Activated T-cell treated with anti-CD3 and anti-CD28 coated beads, Interleukin-2, amount 50 U/mL, for 24 hours (primary cell): ENCODE measurements at regions not wholly inside any gene's neighbourhood (a gene's known extent, or its start where the extent isn't known, plus 50 kb on each side); places are given as distances from the start of the nearest gene placed in this dataset.

Source experiments
- DNase-seq: peaks from one replicate; pipeline ENCODE4 v3.0.0-alpha.2; 2020
- H3K27ac Mint-ChIP-seq: 2 replicates; pipeline ENCODE4 v1.8.0; 2020; ENCODE audit warnings: mild to moderate bottlenecking, mixed read lengths
- H3K27me3 Mint-ChIP-seq: 2 replicates; pipeline ENCODE4 v1.8.0; 2020; ENCODE audit warnings: mixed read lengths
- H3K36me3 Mint-ChIP-seq: 2 replicates; pipeline ENCODE4 v1.8.0; 2020; ENCODE audit warnings: low read depth, mixed read lengths
- H3K4me1 Mint-ChIP-seq: 2 replicates; pipeline ENCODE4 v1.8.0; 2020; ENCODE audit warnings: low read depth, mixed read lengths
- H3K4me3 Mint-ChIP-seq: 2 replicates; pipeline ENCODE4 v1.8.0; 2020; ENCODE audit warnings: mild to moderate bottlenecking, moderate library complexity, mixed read lengths
- H3K9me3 Mint-ChIP-seq: 2 replicates; pipeline ENCODE4 v1.8.0; 2020; ENCODE audit warnings: mixed read lengths

DNA sequence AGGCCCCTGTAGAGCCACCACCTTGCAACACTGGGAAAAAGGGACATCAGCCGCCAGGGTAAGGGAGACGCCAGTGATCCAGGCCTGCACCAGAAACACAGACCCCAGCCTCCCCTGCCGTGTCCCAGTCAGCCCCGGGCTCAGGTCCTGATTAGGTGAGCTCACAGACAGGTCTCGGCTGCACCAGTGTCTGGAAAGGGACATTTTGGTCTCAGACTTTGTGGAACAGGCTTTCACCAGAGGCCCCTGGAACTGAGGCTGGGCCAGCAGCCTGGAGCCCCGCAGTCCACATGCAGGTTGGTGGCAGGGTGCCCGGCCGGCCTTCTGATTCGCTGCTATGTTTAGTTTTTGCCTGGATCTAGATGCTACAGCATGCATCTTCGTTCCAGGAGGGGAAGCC lies 369.0 kb upstream of the IRX4 start:
- H3K9me3 Mint-ChIP-seq = peaks cover 2% of the 10 kb centered on the region
- H3K4me1 Mint-ChIP-seq = no peaks in the 10 kb centered on the region
- no peaks in the 10 kb centered on the region for H3K36me3 Mint-ChIP-seq
- no peak overlapping the region for H3K27ac Mint-ChIP-seq
- no peak overlapping the region for H3K4me3 Mint-ChIP-seq
- peaks cover 8% of the 10 kb centered on the region for H3K27me3 Mint-ChIP-seq
- DNase-seq = no peak

DNA sequence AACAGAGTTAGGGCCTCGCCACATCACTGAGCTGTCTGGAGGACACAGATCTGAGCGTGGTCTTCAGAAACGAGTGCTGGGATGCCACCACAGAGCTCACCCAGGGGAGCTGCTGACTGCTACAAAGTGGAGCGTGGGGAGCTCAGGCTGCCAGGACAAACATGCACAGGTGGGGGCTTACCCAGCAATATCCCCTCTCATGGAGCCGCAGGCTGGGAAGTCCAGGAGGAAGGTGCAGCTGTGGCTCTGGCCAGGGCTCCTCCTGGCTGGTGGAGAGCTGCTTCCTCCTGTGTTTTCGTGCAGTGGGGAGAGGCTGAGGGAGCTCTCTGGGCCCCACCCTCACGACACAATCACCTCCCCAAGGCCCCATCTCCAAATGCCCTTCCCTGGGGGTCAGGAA lies 368.6 kb upstream of the IRX4 start:
- no peak for DNase-seq
- Mint-ChIP-seq H3K9me3 (peaks cover 2% of the 10 kb centered on the region), H3K27ac (no peak overlapping the region), H3K36me3 (no peaks in the 10 kb centered on the region), H3K4me1 (no peaks in the 10 kb centered on the region), H3K27me3 (peaks cover 8% of the 10 kb centered on the region), H3K4me3 (no peak overlapping the region)

DNA sequence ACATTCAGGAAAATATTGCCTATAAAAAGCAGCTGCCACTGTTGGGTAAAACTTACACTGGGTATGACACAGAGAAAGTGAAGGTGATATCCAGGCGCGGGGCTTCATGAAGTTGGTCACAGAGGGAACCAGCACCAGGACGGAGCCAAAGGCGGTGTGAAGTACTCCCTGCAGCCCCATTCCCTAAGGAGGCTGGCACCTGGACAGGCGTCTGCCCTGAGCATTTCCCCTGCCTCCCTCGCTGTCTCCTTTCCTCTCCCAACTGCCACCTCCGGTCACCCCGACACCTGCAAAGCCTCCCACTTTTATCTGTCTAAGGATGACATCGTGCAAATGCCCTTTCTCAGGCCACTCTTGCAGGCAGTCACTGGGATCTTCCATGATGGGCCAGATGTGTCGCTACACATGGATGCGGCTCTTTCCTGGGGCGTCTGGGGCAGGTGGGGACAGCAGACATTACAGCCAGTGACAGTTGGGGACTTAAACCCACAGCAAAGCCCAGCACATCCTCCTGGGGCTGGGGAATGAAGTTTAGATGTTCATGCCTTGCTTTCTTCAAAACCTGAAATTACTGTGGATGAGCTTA lies 367.7 kb upstream of the IRX4 start:
- Mint-ChIP-seq H3K27ac (no peak overlapping the region), H3K9me3 (peaks cover 2% of the 10 kb centered on the region), H3K4me1 (no peaks in the 10 kb centered on the region), H3K27me3 (peaks cover 8% of the 10 kb centered on the region), H3K36me3 (no peaks in the 10 kb centered on the region), H3K4me3 (no peak overlapping the region)
- DNase-seq = no peak

DNA sequence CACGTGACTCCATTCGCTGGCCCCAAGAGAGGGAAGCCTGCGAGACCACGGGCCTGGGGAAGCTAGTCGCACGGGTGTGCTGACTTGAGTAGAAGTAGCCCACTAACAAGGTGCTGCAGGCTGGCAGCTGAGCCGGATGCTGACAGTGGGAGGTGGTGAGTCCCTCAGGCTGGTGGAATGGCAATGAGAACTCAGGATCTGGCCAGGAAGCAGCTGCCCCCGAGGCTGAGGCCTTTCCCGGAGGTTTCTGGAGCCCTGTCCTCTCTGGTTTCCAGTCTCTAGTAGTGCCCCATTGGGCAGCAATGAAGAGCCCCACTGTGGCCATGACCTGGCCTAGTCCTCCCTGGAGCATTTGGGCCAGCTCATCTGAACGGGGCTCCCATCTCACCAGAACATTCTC lies 366.7 kb upstream of the IRX4 start:
- Mint-ChIP-seq H3K36me3 (no peaks in the 10 kb centered on the region), H3K4me1 (no peaks in the 10 kb centered on the region), H3K27me3 (peaks cover 8% of the 10 kb centered on the region), H3K27ac (no peak overlapping the region), H3K4me3 (no peak overlapping the region), H3K9me3 (peaks cover 2% of the 10 kb centered on the region)
- no peak for DNase-seq

DNA sequence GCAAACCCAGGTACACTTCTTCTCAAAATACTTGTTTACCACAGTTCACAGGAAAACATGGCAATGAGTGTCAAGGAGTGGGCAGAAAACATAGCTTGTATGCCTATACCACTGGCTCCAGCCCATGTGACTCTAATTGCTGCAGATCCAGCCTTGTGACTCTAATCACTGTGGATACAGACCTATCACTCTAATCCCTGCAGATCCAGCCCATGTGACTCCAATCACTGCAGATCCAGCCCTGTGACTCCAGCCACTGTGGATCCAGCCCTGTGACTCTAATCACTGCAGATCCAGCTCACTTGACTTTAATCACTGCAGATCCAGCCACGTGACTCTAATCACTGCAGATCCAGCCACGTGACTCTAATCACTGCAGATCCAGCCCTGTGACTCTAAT lies 366.3 kb upstream of the IRX4 start:
- no peak overlapping the region for H3K4me3 Mint-ChIP-seq
- H3K4me1 Mint-ChIP-seq = no peaks in the 10 kb centered on the region
- no peak for DNase-seq
- H3K27ac Mint-ChIP-seq = no peak overlapping the region
- peaks cover 8% of the 10 kb centered on the region for H3K27me3 Mint-ChIP-seq
- peaks cover 2% of the 10 kb centered on the region for H3K9me3 Mint-ChIP-seq
- no peaks in the 10 kb centered on the region for H3K36me3 Mint-ChIP-seq

DNA sequence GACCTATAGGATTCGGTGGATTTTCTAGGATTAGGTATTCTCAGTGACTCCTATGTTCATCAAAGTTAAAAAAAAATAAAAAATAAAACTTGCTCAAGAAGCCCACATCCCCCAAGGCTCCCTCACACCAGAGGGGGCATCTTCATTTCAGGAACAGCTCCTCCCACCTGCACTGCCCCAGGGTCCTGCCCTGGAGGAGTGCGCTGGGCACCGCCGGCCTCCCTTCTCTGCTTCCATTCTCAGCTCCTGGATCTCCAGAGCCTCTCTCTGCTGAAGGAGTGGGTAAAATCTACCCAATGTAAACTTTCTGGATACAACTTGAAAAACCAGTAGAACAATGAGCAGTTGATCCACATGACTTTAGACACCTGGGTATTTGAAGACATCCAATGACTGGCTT lies 359.8 kb upstream of the IRX4 start:
- H3K36me3 Mint-ChIP-seq = no peaks in the 10 kb centered on the region
- H3K9me3 Mint-ChIP-seq = peaks cover 3% of the 10 kb centered on the region
- DNase-seq = no peak
- no peaks in the 10 kb centered on the region for H3K27me3 Mint-ChIP-seq
- no peak overlapping the region for H3K4me3 Mint-ChIP-seq
- no peaks in the 10 kb centered on the region for H3K4me1 Mint-ChIP-seq
- H3K27ac Mint-ChIP-seq = no peak overlapping the region

DNA sequence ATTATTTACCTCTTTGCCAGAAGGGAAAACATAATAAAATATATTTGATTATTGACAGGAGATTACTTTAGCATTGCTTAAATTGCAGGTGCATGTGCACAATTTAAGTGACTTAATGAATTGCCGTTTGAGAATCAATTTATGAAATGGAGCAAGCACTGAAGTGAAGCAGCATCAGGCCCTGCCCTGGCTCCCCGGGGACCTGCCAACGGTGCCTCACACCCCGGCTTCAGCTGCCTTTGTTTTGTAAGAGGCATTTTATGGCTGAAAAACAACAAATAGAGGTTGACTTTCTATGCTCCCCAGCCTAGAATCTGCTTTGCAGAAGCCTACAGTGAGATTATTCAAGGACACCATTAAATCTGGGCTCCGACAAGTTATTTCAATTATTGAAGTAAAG lies 359.1 kb upstream of the IRX4 start:
- peaks cover 3% of the 10 kb centered on the region for H3K9me3 Mint-ChIP-seq
- no peaks in the 10 kb centered on the region for H3K4me1 Mint-ChIP-seq
- H3K27ac Mint-ChIP-seq = no peak overlapping the region
- no peak overlapping the region for H3K4me3 Mint-ChIP-seq
- no peak for DNase-seq
- H3K36me3 Mint-ChIP-seq = no peaks in the 10 kb centered on the region
- H3K27me3 Mint-ChIP-seq = no peaks in the 10 kb centered on the region

DNA sequence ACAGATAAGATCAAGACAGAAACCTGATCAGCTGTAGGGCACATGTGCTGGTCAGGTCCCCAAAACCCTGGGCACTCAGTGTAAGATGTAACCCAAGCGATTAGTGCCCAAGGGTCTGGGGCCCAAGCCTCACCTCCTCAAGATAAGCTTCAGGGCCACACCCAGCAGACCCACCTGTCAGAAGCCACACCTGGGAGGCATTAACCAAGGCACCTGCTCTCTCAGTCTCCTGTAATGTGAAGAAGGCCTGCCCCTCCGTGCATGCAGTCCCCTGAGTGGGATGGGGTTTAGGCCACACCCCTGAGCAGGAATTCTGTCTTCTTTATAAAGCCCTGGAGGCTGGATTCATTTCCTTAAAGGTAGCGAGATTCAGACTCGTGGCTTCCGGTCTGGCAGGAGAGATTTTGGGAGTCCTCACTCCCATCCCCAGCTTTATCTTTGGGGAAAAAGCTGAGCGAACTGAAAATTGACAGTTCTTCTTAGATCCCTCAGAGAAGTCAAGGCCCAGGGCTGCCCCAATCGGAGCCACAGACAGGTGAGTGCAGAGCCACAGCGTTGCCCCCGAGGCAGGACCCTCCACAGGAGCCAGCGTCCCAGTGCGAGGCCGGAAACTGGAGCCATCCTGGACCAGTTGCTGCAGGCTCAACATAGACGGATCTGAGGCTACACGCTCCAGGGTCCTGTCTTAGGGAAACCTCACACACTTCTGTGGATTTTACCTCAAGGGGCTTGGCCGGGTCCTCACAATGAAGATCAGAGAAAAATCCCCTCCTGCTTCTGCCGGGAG lies 357.6 kb upstream of the IRX4 start:
- Mint-ChIP-seq H3K36me3 (no peaks in the 10 kb centered on the region), H3K27me3 (peaks cover 3% of the 10 kb centered on the region), H3K27ac (no peak overlapping the region), H3K4me1 (no peaks in the 10 kb centered on the region), H3K4me3 (no peak overlapping the region), H3K9me3 (peaks cover 2% of the 10 kb centered on the region)
- DNase-seq = no peak

DNA sequence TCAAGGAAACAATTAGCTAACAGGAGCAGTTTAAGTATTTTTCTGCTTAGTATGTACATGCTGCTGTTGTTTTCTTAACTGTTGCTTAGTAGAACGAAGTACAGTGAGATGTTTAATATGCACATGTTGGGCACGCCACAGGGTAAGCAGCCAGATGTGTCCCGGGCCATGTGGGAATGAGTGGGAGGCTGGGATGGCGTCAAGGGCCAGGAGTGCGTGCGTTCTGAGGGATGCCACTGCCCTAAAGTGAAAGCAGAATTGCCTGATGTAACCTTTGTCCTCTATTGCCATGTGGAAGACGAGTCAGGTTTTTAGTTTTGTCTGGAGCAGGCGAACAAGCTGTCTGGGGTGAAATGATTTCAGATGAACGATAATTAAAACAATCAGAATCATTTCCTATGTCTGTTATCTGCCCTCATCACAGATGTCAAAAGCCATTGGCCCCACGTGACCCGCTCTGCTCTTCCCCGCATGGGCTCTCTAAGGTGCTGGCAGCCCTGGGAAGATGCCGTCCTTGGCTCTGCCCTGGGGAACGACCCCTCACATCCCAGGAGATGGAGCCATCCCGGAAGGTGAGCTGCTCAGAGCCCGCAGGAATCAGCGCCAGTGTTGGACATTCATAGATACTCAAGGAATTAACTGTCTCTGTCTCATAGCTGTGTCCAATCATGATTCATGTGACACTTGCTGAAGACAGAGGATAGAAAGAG lies 356.6 kb upstream of the IRX4 start:
- H3K4me1 Mint-ChIP-seq = no peaks in the 10 kb centered on the region
- DNase-seq = no peak
- H3K4me3 Mint-ChIP-seq = no peak overlapping the region
- H3K9me3 Mint-ChIP-seq = peaks cover 8% of the 10 kb centered on the region
- H3K27ac Mint-ChIP-seq = no peak overlapping the region
- H3K36me3 Mint-ChIP-seq = no peaks in the 10 kb centered on the region
- peaks cover 6% of the 10 kb centered on the region for H3K27me3 Mint-ChIP-seq

DNA sequence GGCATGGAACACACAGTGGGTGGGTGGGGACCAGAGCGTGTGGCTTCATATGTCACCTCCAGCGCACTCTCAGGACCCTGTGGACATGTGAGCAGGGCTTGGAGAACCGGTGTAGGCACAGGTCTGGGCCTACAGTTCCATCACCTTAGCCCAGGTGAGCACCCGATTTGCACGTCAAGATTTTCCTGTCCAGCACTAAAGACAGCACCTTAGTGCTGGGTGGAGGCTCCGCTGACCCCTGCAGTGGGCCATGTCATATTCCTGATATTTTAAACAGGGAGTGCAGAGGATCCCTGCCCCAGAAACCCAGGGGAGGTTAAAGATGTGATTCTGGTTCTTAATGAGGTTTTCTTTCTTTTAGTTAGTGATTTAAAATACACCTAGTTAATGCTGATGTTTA lies 356.0 kb upstream of the IRX4 start:
- Mint-ChIP-seq H3K27me3 (peaks cover 6% of the 10 kb centered on the region), H3K36me3 (no peaks in the 10 kb centered on the region), H3K9me3 (peaks cover 8% of the 10 kb centered on the region), H3K4me1 (no peaks in the 10 kb centered on the region), H3K27ac (no peak overlapping the region), H3K4me3 (no peak overlapping the region)
- DNase-seq = no peak

DNA sequence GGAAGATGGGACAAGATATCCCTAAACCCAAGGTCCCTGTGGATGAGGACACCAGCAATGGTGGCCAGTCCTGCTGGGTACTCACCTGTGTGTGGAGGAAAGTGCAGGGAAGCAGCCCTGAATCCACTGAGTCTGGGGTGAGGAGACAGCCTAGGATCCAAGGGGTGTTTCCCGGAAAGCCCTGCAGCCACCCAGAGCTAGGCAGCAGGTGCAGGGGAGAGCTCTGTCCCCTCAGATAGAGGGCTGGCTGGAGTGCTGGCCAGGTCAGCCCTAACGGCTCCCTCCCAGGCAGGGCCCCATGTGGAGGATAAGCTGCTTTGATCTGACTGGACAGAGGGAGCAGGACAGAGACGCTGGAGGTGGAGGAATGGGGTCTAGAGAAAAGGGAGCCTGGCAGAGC lies 344.7 kb upstream of the IRX4 start:
- Mint-ChIP-seq H3K4me3 (no peak overlapping the region), H3K27me3 (no peaks in the 10 kb centered on the region), H3K27ac (no peak overlapping the region), H3K9me3 (no peaks in the 10 kb centered on the region), H3K4me1 (no peaks in the 10 kb centered on the region), H3K36me3 (no peaks in the 10 kb centered on the region)
- DNase-seq = no peak

DNA sequence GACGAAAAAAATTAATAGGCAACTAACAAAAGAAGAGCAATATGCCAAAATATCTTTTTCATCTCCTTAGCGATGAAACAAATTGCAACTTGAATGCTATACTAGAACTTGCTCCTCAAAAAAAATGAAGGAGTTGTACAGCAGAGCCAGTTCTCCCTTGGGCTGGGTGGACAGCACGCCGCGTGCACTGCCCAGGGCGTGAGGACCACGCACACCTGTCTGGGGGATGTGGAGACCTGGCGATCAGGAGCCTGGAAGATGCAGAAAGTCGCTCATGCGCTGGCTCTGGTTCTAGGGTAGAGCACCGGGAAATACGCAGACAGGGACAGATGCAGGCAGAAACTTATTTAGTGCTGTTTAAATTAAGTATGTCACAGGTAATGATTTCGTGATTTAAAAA lies 342.0 kb upstream of the IRX4 start:
- H3K9me3 Mint-ChIP-seq = no peaks in the 10 kb centered on the region
- no peak for DNase-seq
- H3K4me3 Mint-ChIP-seq = no peak overlapping the region
- no peaks in the 10 kb centered on the region for H3K36me3 Mint-ChIP-seq
- H3K27me3 Mint-ChIP-seq = no peaks in the 10 kb centered on the region
- H3K27ac Mint-ChIP-seq = no peak overlapping the region
- no peaks in the 10 kb centered on the region for H3K4me1 Mint-ChIP-seq

DNA sequence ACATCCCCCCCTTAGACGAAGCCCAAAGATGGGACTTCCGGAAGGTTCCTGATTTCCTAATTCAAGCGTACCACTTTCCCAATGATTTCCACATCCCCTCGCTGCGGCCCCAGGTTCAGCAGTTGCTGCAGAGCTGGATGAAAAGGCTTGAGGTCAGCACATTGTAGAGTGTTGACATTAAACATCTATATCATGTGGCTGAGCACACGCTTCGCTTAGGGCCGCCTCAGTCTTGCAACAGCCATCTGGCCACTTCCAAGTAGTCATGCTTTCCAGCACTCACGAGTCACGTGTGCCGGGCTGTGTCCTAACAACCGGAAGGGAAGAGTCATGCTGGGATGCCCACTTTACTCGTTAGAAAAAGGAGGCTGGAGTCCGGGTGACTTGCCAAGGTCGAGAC lies 340.6 kb upstream of the IRX4 start:
- Mint-ChIP-seq H3K4me3 (no peak overlapping the region), H3K4me1 (no peaks in the 10 kb centered on the region), H3K9me3 (no peaks in the 10 kb centered on the region), H3K27ac (no peak overlapping the region), H3K36me3 (no peaks in the 10 kb centered on the region), H3K27me3 (no peaks in the 10 kb centered on the region)
- no peak for DNase-seq

DNA sequence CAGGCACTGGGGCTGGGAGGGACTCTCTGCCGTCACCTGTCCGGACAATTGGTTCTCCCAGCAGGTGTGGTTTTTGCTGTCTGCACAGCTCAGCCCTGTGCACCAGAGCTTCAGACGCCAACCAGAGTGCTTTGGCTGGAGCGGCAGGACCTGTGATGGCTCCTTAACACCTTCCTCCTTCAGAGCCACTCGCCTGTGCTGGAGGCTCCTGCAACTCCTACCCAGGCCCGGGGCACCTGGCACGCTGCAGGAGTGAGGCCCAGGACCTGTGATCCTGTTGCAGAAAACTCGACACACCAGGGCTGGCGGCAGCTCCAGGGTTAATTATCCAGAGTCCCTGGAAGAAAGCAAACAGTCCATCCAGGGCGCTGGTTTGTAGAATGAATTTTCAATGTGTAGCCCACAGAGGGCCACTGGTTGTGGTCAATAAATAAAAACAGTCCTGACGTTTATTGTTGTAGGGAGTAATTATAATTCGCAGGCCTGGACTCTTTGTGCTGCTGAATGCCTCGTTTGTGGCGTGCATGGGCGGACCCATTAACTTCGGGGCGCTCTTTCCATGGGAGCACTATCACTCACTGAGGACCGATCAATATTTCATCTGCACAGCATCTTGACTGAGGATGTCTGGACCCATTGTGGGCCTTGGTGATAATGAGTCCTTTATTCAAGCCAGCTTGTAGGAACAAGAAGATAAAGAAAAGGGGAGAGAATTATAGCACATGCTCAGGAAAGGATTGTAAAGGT lies 339.7 kb upstream of the IRX4 start:
- Mint-ChIP-seq H3K4me1 (no peaks in the 10 kb centered on the region), H3K27me3 (no peaks in the 10 kb centered on the region), H3K9me3 (no peaks in the 10 kb centered on the region), H3K27ac (no peak overlapping the region), H3K4me3 (no peak overlapping the region), H3K36me3 (no peaks in the 10 kb centered on the region)
- no peak for DNase-seq

DNA sequence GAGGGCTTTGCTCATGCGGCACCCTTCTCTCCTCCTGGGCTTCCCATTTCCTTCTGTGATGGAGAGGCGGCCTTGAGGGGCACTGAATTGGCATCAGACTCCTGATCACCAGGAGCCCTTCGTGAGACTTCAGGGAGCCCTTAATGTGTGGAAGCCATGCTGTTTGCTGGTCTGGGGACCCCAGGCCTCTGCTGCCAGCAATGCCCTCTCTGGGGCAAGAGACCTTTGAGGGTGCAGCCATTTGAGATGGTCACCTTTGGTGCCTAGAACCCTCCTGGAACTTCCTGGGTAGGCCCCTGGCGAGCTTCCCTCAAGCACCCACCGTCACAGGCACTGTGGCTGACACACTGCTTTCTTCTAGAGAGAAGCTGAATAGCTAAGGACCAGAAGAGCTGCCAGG lies 338.7 kb upstream of the IRX4 start:
- H3K27me3 Mint-ChIP-seq = no peaks in the 10 kb centered on the region
- H3K9me3 Mint-ChIP-seq = no peaks in the 10 kb centered on the region
- no peak overlapping the region for H3K27ac Mint-ChIP-seq
- no peak overlapping the region for H3K4me3 Mint-ChIP-seq
- DNase-seq = no peak
- no peaks in the 10 kb centered on the region for H3K36me3 Mint-ChIP-seq
- H3K4me1 Mint-ChIP-seq = no peaks in the 10 kb centered on the region
